ENCODE measurements at regions not wholly inside any gene's neighbourhood (a gene's known extent, or its start where the extent isn't known, plus 50 kb on each side); places are given as distances from the start of the nearest gene placed in this dataset.
"Not testable (repeated sequence)": the region's sequence is repeated elsewhere in the genome, so short reads cannot be mapped to it uniquely, and the experiment has no call there.

DNA sequence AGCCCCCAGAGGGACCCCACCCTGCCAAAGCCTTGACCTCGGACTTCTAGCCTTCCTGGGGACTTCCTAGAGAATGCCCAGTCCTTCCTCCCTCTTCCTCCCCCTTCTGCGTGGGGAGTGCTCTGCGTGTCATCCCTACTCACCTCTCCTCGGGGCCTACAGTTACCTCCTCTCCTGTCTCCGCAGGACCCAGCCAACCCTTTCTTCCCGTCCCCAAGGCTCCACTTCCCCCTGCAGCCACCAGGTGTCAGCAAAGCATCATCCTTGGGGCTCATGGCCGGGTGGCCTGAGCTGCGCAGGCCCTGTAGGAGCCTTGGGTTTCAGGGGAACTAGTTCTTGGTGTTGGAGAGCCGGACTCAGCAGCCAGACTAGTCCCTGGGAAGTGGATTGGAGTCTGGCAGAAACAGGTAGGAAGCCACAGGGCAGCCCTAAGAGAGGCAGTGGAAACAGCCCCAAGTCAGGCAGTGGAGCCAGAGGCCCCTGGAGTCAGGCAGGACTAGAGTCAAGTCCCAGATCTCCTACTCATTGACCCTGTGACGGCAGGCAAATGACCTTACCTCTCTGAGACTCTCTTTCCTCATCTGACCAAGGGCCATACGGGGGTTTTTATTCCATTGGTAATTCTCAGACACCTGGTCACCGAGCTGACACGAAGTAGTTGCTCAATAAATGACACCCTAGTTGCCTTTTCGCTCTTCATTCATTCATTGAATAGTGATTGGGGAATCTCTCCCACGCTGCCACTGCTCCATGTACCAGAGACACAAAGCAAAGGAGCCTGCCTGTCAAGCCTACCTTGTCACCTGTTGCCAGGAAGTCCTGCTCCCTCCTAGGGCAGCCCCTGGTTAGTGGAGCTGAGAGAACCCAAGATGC, 101.8 kb upstream of the GRK3 start:
- peak; percentile 87 for DNase-seq

GRCh38 chr22:25463347-25463628, 101.2 kb upstream of the GRK3 start:
- not testable (repeated sequence) for DNase-seq

GRCh38 chr22:25464326-25464725, 100.1 kb upstream of the GRK3 start:
- DNase-seq = not testable (repeated sequence)

DNA sequence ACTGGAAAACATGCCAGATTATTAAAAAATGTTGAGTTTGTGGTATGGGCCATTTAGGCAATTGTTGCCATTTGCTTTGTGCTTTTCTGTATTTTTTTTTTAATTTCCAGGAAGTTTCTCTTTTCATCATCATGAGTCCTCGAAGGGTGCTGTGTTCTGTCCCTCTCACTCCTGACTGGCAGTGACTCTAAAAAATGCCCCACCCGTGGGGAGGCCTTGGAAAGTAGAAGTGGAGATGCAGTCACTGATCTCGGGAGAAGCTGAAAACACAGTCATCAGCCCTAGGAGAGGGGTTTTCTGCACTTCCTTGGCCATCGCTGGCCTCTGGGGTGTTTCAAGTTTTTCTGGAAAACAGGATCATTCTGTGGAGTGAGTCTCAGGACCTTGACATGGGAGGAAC, 98.5 kb upstream of the GRK3 start:
- no peak for DNase-seq

- DNase-seq = no peak
Observed at GRCh38 chr22:25472382-25472781, 92.1 kb upstream of the GRK3 start.

- DNase-seq = no peak
Observed at GRCh38 chr22:25475257-25476022, 89.0 kb upstream of the GRK3 start.

DNA sequence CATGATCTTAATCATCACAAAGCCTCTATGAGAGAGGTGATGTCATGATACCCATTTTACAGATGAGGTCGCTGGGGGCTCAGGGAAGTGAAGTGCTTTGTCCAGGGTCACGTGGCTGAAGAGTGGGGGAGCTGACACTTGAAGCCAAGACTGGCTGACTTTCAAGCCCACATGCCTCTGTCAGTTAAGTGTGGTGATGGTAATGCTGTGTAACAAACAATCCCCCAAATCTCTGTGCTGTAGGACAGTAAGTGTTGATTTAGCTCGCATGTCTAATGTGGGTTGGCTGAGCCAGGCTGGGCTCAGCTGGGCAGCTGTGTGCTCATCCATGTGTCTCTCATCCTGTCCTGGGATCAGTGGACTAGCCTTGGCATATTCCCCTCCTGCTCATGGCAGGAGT, 87.1 kb upstream of the GRK3 start:
- no peak for DNase-seq

DNA sequence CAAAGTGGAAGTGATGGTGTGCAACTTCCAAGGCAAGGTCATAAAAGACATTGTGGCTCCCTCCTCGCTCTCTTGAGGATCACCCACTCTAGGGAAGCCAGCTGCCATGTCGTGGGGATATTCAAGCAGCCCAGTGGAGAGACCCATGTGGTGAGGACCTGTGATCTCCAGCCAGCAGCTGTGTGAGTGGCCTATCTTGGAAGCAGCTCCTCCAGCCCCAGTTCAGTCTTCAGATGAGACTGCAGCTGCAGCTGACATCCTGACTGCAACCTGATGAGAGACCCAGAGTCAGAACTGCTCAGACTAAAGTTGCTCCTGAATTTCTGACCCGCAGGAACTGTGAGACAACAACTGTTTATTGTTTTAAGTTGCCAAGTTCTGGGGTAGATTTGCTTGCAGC, 86.4 kb upstream of the GRK3 start:
- no peak for DNase-seq

- no peak for DNase-seq
Observed at GRCh38 chr22:25478528-25478927, 85.9 kb upstream of the GRK3 start.

- DNase-seq = not testable (repeated sequence)
Observed at GRCh38 chr22:25480868-25481267, 83.6 kb upstream of the GRK3 start.

- DNase-seq = no peak
Observed at GRCh38 chr22:25482091-25482760, 82.2 kb upstream of the GRK3 start.

- no peak for DNase-seq
Observed at GRCh38 chr22:25482868-25483639, 81.4 kb upstream of the GRK3 start.

- DNase-seq = no peak
Observed at GRCh38 chr22:25483931-25484330, 80.5 kb upstream of the GRK3 start.

DNA sequence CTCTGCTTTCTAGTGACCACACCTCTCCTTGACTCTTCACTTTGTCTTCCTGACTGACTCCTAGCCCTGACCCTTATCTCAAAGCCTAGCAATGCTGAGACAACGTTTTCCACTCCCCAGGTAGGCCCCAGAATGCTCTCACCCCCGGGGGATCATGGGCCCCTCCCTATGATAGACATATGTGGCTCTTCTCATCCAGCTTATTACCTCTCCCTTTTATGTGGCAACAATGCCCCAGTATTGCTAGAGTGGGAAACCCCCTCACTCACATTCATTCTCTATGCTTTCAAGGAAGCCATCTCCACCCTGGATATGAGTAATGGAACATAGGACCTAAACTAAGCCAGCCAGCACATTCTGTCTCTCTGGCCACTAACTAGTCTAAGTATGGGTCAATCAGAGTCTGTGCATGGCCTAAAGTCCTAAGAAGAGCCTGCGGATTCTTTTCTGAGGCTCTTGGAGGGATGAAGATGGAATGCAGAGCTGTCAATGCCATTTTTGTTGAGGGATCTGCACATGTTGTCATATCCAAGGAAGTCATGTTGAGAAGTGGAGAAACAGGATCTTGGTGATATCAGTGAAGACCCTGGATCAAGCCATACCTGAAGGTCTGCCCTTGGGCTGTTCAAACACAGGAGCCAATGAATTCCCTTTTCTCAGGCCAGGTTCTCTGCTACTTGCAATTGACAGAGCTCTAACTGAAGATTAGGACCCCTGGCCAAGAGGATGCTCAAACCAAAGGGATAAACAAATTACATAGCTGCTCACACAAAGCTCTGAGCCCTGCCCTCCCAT, 79.8 kb upstream of the GRK3 start:
- peak; percentile 56 for DNase-seq

DNA sequence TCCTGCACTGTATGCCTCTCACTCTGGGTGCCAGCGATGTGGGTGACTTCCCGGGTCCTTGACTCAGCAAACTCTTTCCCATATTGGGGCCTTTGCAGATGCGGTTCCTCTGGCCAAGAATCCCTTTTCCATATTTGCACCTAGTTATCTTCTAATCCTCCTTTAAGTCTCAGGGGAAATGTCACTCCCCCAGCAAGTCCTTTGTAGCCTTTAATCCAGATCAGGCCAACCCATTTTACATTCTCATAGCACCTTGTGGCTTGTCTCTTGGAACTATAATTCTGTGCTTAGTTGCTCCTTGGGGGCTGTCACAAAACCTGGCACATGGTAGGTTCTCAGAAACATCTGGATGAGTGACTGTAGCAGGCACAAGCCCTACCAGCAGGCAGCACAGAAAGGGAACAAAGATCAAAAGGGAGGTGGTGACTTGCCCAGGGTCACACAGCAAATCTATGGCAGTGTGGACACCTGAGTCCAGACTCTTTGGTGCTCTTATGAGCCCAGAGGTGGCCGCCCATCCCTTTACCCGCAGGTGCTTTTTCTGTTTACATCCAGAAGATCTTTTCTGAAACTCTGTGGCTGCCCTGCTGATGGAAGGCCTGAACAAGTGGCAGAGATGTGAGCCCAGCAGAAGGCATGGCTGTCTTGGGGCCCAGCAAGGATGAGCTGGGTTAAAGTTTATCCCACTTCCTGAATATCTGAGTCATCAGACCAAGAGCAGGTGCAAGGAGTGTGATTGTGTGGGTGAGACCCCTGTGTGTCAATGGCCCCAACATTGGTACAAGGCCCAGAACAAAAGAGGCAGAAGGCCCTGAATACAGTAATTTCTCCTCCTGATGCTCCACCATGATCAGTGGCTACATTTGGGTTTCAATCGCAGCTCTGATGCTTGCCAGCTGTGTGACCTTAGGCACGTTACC, 78.6 kb upstream of the GRK3 start:
- peak; percentile 59 for DNase-seq

GRCh38 chr22:25487508-25487907, 77.0 kb upstream of the GRK3 start:
- DNase-seq = no peak

- DNase-seq = peak; percentile 82
Observed at GRCh38 chr22:25488244-25489020, 76.0 kb upstream of the GRK3 start.

DNA sequence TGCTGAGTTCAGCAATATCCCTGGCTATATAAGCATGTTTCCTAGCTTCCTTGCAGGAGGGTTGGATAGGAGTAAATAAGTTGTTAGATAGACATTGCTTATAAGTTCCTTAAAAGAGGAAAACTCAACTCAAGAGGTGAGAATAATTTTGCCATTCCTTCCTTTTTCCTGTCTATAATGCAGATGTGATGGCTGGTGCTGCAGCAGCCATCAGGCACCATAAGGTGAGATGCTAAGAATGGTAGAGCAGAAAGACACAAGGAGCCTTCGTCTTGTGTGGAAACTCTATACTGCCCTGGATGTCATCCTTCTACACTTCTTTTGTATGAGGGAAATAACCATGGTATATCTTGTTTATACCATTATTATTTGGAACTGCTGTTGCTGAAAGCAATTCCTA, 74.5 kb upstream of the GRK3 start:
- no peak for DNase-seq

GRCh38 chr22:25490896-25491295, 73.6 kb upstream of the GRK3 start:
- no peak for DNase-seq

GRCh38 chr22:25492162-25492561, 72.3 kb upstream of the GRK3 start:
- no peak for DNase-seq
